ENCODE measurements at regions not wholly inside any gene's neighbourhood (a gene's known extent, or its start where the extent isn't known, plus 50 kb on each side); places are given as distances from the start of the nearest gene placed in this dataset.

- TF ChIP-seq, protein P1, sequence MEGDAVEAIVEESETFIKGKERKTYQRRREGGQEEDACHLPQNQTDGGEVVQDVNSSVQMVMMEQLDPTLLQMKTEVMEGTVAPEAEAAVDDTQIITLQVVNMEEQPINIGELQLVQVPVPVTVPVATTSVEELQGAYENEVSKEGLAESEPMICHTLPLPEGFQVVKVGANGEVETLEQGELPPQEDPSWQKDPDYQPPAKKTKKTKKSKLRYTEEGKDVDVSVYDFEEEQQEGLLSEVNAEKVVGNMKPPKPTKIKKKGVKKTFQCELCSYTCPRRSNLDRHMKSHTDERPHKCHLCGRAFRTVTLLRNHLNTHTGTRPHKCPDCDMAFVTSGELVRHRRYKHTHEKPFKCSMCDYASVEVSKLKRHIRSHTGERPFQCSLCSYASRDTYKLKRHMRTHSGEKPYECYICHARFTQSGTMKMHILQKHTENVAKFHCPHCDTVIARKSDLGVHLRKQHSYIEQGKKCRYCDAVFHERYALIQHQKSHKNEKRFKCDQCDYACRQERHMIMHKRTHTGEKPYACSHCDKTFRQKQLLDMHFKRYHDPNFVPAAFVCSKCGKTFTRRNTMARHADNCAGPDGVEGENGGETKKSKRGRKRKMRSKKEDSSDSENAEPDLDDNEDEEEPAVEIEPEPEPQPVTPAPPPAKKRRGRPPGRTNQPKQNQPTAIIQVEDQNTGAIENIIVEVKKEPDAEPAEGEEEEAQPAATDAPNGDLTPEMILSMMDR (IDR thresholded peaks at IDR 0.05; ENCODE audit: low read depth, low read length, poor library complexity, severe bottlenecking), result no peak
- no peak for TF ChIP-seq EZH2phosphoT487 (IDR thresholded peaks at IDR 0.05; ENCODE audit: borderline replicate concordance, low read length)
Measured at GRCh38 chrX:13448941-13449340, 120.5 kb upstream of the EGFL6 start.
